ENCODE measurements at regions not wholly inside any gene's neighbourhood (a gene's known extent, or its start where the extent isn't known, plus 50 kb on each side); places are given as distances from the start of the nearest gene placed in this dataset.
"Not testable (repeated sequence)": the region's sequence is repeated elsewhere in the genome, so short reads cannot be mapped to it uniquely, and the experiment has no call there.

DNA sequence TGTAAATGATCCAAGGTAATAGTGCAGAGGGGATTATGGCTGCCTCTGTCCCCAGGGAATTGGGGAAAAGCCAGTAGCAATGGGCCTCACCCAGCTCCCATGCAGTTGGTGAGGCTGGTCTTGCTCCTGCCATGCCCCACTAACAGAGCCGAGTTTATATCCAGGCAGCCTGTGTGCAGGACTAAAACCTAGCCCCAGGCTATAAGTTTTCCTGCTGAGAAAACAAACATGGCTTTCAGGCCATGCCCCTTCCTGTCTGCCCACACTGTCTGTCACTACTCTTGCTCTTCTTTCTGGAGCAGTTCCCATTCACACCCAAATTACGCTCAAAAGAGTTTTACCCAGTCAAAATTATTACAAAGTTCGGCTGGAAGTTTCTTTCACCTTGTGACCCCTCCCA, 73.5 kb upstream of the SPATA16 start:
- no peak for DNase-seq

DNA sequence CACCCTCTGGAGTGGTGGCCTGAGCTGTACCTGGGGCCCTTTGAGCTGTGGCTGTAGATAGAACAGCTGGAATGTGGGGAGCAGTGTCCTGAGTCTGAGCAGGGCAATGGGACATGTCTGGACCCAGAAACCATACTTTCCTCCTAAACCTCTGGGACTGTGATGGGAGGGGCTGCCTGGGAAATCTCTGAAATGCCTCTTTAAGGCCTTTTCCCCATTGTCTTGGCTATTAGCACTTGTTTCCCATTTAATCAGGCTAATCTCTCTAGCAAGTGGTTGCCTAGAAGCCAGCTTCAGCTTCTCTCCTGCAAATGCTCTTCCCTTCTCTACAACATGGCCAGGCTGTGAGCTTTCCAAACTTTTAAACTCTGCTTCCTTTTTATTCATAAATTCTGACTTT, 58.5 kb upstream of the SPATA16 start:
- DNase-seq, result no peak

DNA sequence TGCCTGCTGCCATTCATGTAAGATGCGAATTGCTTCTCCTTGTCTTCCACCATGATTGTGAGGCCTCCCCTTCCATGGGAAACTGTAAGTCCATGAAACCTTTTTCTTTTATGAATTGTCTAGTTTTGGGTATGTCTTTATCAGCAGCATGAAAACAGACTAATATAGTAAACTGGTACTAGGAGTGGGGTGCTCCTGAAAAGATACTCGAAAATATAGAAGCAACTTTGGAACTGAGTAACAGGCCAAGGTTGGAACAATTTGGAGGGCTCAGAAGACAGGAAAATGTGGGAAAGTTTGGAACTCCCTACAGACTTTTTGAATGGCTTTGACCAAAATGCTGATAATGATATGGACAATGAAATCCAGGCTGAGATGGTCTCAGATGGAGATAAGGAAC, 53.8 kb upstream of the SPATA16 start:
- DNase-seq, result not testable (repeated sequence)

DNA sequence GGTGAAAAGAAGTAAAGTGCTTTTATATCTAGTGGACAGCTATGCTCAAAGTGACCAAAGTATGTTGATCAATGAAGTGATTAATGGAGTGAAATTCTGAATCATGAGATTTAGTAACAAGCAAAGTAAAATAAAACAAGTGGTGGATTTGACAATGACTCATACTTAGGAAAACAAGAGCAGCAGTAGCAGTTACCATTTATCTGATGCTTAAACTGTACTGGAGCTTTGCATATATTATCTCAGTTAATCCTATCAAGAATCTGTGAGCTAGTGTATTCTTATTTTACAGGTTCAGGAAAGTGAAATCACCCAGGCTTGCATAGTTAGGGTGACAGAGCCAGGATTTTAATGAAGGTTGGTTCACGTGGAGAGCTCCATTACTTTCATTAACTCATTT, 50.6 kb upstream of the SPATA16 start:
- no peak for DNase-seq
